WERI-Rb-1 (cell line): ENCODE measurements at regions not wholly inside any gene's neighbourhood (a gene's known extent, or its start where the extent isn't known, plus 50 kb on each side); places are given as distances from the start of the nearest gene placed in this dataset.

Source experiments
- DNase-seq: peaks from one replicate; pipeline ENCODE4 v3.0.0-alpha.2; 2020
- H3K27ac ChIP-seq: fragments of 250-450 bp; sonication (Bioruptor Pico); 2 replicates; pipeline ENCODE4 v1.5.1; 2020; ENCODE audit warnings: mild to moderate bottlenecking, moderate library complexity
- H3K27me3 ChIP-seq: fragments of 250-450 bp; sonication (Bioruptor Pico); 2 replicates; pipeline ENCODE4 v1.5.1; 2021; ENCODE audit warnings: mild to moderate bottlenecking, low read depth, moderate library complexity; ENCODE audit not compliant: insufficient read depth, severe bottlenecking
- H3K36me3 ChIP-seq: fragments of 250-450 bp; sonication (Bioruptor Pico); 2 replicates; pipeline ENCODE4 v1.5.1; 2020; ENCODE audit warnings: mild to moderate bottlenecking, moderate library complexity
- H3K4me3 ChIP-seq: 2 replicates; pipeline ENCODE4 v1.5.1; 2011; ENCODE audit warnings: low read depth, mild to moderate bottlenecking, control low read depth, low read length
- H3K9me3 ChIP-seq: fragments of 250-450 bp; sonication (Bioruptor Pico); 2 replicates; pipeline ENCODE4 v1.5.1; 2021; ENCODE audit warnings: mild to moderate bottlenecking, moderate library complexity; ENCODE audit not compliant: severe bottlenecking
- TF ChIP-seq, protein P1 (sequence below): IDR thresholded peaks from 2 replicates; pipeline ENCODE4 v1.5.1; 2011; ENCODE audit warnings: low read depth, mild to moderate bottlenecking, control low read depth, inconsistent platforms, low read length

DNA sequence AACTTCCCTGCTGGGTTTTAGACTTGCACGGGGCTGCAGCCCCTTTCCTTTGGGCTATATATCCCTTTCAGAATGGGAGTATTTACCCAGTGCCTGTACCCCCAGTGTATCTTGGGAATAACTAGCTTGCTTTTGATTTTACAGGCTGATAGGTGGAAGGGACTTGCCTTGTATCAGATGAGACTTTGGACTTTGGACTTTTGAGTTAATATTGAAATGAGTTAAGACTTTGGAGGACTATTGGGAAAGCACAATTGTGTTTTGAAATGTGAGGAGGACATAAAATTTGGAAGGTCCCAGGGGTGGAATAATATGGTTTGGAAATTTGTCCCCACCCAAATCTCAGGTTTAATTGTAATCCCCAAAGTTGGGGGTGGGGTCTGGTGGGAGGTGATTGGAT lies 393.8 kb upstream of the KIF2B start:
- no peak overlapping the region for H3K4me3 ChIP-seq
- no peak overlapping the region for H3K27ac ChIP-seq
- DNase-seq: no peak
- no peaks in the 10 kb centered on the region for H3K36me3 ChIP-seq
- TF ChIP-seq, protein P1, sequence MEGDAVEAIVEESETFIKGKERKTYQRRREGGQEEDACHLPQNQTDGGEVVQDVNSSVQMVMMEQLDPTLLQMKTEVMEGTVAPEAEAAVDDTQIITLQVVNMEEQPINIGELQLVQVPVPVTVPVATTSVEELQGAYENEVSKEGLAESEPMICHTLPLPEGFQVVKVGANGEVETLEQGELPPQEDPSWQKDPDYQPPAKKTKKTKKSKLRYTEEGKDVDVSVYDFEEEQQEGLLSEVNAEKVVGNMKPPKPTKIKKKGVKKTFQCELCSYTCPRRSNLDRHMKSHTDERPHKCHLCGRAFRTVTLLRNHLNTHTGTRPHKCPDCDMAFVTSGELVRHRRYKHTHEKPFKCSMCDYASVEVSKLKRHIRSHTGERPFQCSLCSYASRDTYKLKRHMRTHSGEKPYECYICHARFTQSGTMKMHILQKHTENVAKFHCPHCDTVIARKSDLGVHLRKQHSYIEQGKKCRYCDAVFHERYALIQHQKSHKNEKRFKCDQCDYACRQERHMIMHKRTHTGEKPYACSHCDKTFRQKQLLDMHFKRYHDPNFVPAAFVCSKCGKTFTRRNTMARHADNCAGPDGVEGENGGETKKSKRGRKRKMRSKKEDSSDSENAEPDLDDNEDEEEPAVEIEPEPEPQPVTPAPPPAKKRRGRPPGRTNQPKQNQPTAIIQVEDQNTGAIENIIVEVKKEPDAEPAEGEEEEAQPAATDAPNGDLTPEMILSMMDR: no peak
- no peaks in the 10 kb centered on the region for H3K9me3 ChIP-seq
- no peaks in the 10 kb centered on the region for H3K27me3 ChIP-seq

DNA sequence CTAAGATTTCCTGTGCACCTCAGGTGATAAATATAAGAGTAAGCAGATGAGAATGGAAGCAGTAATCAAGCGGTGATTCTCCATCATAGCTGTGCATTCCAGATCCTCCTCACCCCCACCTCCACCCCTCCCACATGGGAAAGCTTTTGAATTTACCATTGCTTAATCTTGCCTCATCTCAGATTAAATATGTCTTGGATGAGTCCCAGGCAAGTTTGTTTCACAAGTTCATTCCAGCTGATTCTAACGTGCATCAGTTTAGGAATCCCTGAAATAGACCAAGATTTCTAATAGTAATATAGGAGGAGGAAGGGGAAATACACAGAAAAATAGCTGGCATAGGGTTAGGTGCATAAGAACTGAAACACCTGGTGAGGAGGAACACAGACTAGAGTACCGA lies 396.2 kb upstream of the KIF2B start:
- H3K9me3 ChIP-seq: no peaks in the 10 kb centered on the region
- no peaks in the 10 kb centered on the region for H3K27me3 ChIP-seq
- H3K27ac ChIP-seq: no peak overlapping the region
- H3K36me3 ChIP-seq: no peaks in the 10 kb centered on the region
- DNase-seq: no peak
- TF ChIP-seq, protein P1: no peak
- no peak overlapping the region for H3K4me3 ChIP-seq

DNA sequence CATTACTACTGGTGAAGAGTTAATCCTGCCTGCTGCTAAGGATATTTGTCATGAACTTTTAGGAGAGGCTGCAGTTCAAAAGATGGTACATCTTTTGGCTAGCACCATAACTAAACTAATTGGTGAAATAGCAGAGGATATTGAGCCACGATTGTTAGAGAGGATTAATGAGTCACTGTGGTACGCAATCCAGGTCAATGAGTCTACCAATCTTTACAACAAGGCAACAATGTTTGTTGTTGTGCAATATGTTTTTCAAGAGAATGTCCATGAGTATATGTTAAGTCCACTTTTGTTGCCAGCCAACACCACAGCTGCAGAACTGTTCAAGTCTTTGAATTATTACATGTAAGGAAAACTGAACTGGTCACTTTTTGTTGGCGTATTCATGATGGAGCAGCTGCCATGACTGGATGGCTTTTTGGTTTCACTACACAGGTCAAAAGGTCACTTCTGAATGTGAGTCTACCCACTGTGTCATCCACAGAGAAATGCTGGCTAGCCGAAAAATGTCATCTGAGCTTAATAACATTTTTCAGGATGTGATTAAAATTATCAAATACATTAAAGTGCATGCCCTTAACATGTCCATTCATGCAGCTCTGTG lies 402.6 kb upstream of the KIF2B start:
- no peak overlapping the region for H3K27ac ChIP-seq
- peaks cover 4% of the 10 kb centered on the region for H3K9me3 ChIP-seq
- H3K36me3 ChIP-seq: no peaks in the 10 kb centered on the region
- DNase-seq: no peak
- H3K27me3 ChIP-seq: no peaks in the 10 kb centered on the region
- H3K4me3 ChIP-seq: no peak overlapping the region
- TF ChIP-seq, protein P1: no peak

DNA sequence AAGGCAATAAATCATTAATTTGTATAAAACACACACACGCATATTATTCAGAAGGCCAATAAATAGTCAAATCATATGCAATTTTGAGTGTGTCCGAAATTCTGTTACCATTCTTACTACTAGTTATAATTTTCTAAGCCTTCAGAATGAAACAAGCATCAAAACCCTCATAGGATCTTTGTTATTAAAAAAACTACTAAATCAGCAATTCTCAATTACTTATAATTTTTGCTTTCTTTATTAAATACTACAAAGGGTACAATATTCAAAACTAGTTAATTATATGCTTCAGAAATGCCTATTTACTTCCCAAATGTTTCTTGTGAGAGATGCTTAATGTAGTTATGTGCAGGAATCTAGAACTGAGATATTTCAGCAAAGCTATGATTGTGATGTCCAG lies 413.1 kb upstream of the KIF2B start:
- Histone ChIP-seq H3K4me3 (no peak overlapping the region), H3K27me3 (no peaks in the 10 kb centered on the region), H3K36me3 (no peaks in the 10 kb centered on the region), H3K9me3 (peaks cover 3% of the 10 kb centered on the region), H3K27ac (no peak overlapping the region)
- TF ChIP-seq, protein P1: no peak
- no peak for DNase-seq

DNA sequence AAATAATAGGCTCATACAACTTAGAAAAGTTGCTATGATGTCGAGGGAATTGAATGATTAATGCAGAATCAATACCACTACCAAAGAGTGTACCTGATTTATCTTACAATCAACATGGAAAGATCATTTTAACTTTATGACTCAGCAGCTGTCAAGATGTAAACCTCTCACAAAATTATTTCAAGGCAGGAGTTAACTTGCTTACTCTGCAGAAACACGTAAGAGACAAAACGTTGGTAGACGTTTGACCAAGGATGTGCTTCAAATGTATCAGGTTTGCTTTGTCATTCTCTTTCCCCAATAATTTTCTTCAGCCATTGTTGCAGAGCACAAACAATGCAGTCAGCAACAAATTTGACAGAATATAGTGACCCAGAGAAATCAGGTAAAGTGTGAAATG lies 415.8 kb upstream of the KIF2B start:
- Histone ChIP-seq H3K4me3 (no peak overlapping the region), H3K9me3 (no peaks in the 10 kb centered on the region), H3K27ac (no peak overlapping the region), H3K36me3 (no peaks in the 10 kb centered on the region), H3K27me3 (no peaks in the 10 kb centered on the region)
- DNase-seq: no peak
- TF ChIP-seq, protein P1: no peak

DNA sequence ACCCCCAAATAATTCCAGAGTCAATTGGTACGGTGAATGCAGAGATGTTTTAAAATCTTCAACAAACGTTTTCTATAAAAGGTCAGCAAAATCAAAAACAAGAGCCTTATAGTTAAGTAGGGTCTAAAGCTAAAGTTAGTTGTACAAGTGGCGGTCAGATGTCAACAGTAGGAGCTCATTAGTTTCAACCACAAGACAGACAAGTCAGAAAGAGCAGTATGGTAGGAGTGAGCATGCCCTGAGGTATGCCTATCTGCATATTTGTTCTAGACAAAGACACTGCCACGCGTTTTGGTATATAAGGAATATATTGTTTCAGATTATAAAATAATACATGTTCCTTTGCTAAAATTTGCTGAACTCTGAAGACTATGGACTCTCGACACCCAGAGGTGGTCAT lies 431.5 kb upstream of the KIF2B start:
- H3K4me3 ChIP-seq: no peak overlapping the region
- TF ChIP-seq, protein P1: no peak
- no peaks in the 10 kb centered on the region for H3K36me3 ChIP-seq
- DNase-seq: no peak
- no peaks in the 10 kb centered on the region for H3K27me3 ChIP-seq
- H3K27ac ChIP-seq: no peak overlapping the region
- H3K9me3 ChIP-seq: no peaks in the 10 kb centered on the region
